Osteoblast (primary cell): ENCODE measurements at regions not wholly inside any gene's neighbourhood (a gene's known extent, or its start where the extent isn't known, plus 50 kb on each side); places are given as distances from the start of the nearest gene placed in this dataset.

Experiments used
- DNase-seq: peaks from one replicate; pipeline ENCODE4 v3.0.0; 2011; ENCODE audit warnings: low spot score, mixed read lengths; ENCODE audit not compliant: insufficient read length; ENCODE audit errors: missing footprints
- H2AFZ ChIP-seq: 2 replicates; pipeline ENCODE4 v1.6.0; 2011; ENCODE audit warnings: mild to moderate bottlenecking, low read length
- H3K27ac ChIP-seq: 2 replicates; pipeline ENCODE4 v1.5.1; 2011; ENCODE audit warnings: mild to moderate bottlenecking, low read depth, low read length, moderate library complexity
- H3K27me3 ChIP-seq: 2 replicates; pipeline ENCODE4 v1.6.0; 2012; ENCODE audit warnings: mild to moderate bottlenecking, control low read depth, inconsistent platforms, low read length, moderate library complexity; ENCODE audit not compliant: insufficient read depth
- H3K36me3 ChIP-seq: 2 replicates; pipeline ENCODE4 v1.5.1; 2011; ENCODE audit warnings: mild to moderate bottlenecking, low read length, control low read depth, moderate library complexity; ENCODE audit not compliant: insufficient read depth
- H3K4me1 ChIP-seq: 2 replicates; pipeline ENCODE4 v1.5.1; 2011; ENCODE audit warnings: mild to moderate bottlenecking, low read length, control low read depth, moderate library complexity; ENCODE audit not compliant: insufficient read depth
- H3K4me2 ChIP-seq: 2 replicates; pipeline ENCODE4 v1.6.0; 2011; ENCODE audit warnings: mild to moderate bottlenecking, low read length; ENCODE audit not compliant: insufficient read depth
- H3K4me3 ChIP-seq: fragments of 200-600 bp; sonication (generic); 3 replicates; pipeline ENCODE4 v1.5.1; 2012; ENCODE audit warnings: mild to moderate bottlenecking, low read length, inconsistent platforms; ENCODE audit not compliant: insufficient read depth
- H3K79me2 ChIP-seq: 2 replicates; pipeline ENCODE4 v1.6.0; 2012; ENCODE audit warnings: mild to moderate bottlenecking, low read length, control low read depth, inconsistent platforms; ENCODE audit not compliant: insufficient read depth
- H3K9me3 ChIP-seq: 2 replicates; pipeline ENCODE4 v1.5.1; 2011; ENCODE audit warnings: low read depth, low read length, control low read depth
- H4K20me1 ChIP-seq: 2 replicates; pipeline ENCODE4 v1.6.0; 2012; ENCODE audit warnings: mild to moderate bottlenecking, low read length, control low read depth; ENCODE audit not compliant: insufficient read depth
- CTCF ChIP-seq: IDR thresholded peaks from 2 replicates; pipeline ENCODE4 v1.5.1; 2011; ENCODE audit warnings: mild to moderate bottlenecking, low read depth, low read length, moderate library complexity; ENCODE audit errors: extremely low read depth

- no peak overlapping the region for H3K4me2 ChIP-seq
These were observed 130.1 kb downstream of the ADAM29 start for GRCh38 chr4:175048111-175048784.

GRCh38 chr4:175048906-175049305, 130.7 kb downstream of the ADAM29 start:
- H3K27ac ChIP-seq = no peak overlapping the region
- DNase-seq = no peak

More at GRCh38 chr4:175048111-175048784, 130.1 kb downstream of the ADAM29 start:
- no peak overlapping the region for H3K4me3 ChIP-seq
- H4K20me1 ChIP-seq = no peaks in the 10 kb centered on the region
- no peak overlapping the region for H3K27ac ChIP-seq
- H2AFZ ChIP-seq = no peak overlapping the region
- no peaks in the 10 kb centered on the region for H3K79me2 ChIP-seq
- H3K9me3 ChIP-seq = no peaks in the 10 kb centered on the region
- H3K36me3 ChIP-seq = no peaks in the 10 kb centered on the region
- no peaks in the 10 kb centered on the region for H3K4me1 ChIP-seq
- no peaks in the 10 kb centered on the region for H3K27me3 ChIP-seq
- no peak for TF ChIP-seq CTCF
- DNase-seq = no peak

GRCh38 chr4:175051974-175052373, 133.8 kb downstream of the ADAM29 start:
- H3K79me2 ChIP-seq = no peaks in the 10 kb centered on the region
- H3K4me2 ChIP-seq = no peak overlapping the region
- H2AFZ ChIP-seq = no peak overlapping the region
- H3K27ac ChIP-seq = no peak overlapping the region
- no peak for TF ChIP-seq CTCF
- H3K27me3 ChIP-seq = no peaks in the 10 kb centered on the region
- H3K36me3 ChIP-seq = no peaks in the 10 kb centered on the region
- no peak for DNase-seq
- H3K9me3 ChIP-seq = no peaks in the 10 kb centered on the region
- H3K4me3 ChIP-seq = no peak overlapping the region
- no peaks in the 10 kb centered on the region for H3K4me1 ChIP-seq
- H4K20me1 ChIP-seq = no peaks in the 10 kb centered on the region

More at GRCh38 chr4:175048906-175049305, 130.7 kb downstream of the ADAM29 start:
- Histone ChIP-seq H3K27me3 (no peaks in the 10 kb centered on the region), H3K4me2 (no peak overlapping the region), H3K9me3 (no peaks in the 10 kb centered on the region), H3K4me3 (no peak overlapping the region), H3K79me2 (no peaks in the 10 kb centered on the region), H4K20me1 (no peaks in the 10 kb centered on the region), H2AFZ (no peak overlapping the region), H3K36me3 (no peaks in the 10 kb centered on the region), H3K4me1 (no peaks in the 10 kb centered on the region)
- TF ChIP-seq CTCF = no peak

- no peaks in the 10 kb centered on the region for H3K9me3 ChIP-seq
- H4K20me1 ChIP-seq = no peaks in the 10 kb centered on the region
- TF ChIP-seq CTCF = no peak
These were observed 136.8 kb downstream of the ADAM29 start for GRCh38 chr4:175054980-175055379.

More at GRCh38 chr4:175054980-175055379, 136.8 kb downstream of the ADAM29 start:
- Histone ChIP-seq H2AFZ (no peak overlapping the region), H3K27me3 (no peaks in the 10 kb centered on the region), H3K36me3 (no peaks in the 10 kb centered on the region), H3K27ac (no peak overlapping the region), H3K4me3 (no peak overlapping the region), H3K4me1 (no peaks in the 10 kb centered on the region), H3K79me2 (no peaks in the 10 kb centered on the region), H3K4me2 (no peak overlapping the region)
- DNase-seq = no peak
